ENCODE measurements at regions not wholly inside any gene's neighbourhood (a gene's known extent, or its start where the extent isn't known, plus 50 kb on each side); places are given as distances from the start of the nearest gene placed in this dataset.

DNA sequence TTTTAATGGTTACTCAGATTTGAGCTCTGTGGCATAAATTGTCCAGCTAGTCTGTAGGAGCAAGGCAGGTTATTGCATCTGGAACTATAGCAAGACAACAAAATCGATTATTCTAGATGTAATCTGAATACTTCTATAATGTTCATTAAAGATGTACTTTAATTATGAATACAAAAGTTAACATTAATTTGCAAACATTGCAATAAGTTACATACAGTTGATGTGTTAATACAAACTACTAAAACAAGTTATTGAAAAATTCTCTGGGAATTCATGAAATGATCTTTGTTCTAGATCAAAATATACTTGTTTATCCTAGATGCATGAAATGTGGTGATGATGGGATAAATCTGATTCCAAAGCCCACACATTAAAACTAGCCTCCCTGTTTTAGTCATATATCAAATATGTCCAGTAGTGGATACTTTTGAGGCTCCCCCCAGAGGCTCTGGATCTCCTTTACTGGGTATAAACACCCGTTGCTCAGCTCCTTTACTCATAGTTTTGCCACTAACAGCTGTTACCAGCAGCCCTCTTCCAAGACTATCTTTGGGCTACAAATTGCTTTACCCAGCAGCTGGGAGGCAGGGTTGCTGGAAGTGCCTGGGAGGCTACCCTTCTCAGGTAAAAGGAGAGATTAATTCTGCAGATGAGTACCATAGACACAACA, 78.1 kb downstream of the ARL4A start:
- Histone ChIP-seq H3K4me3 (no peak overlapping the region), H3K4me1 (replicated peaks in 1 of 2) (peaks cover 7 to 16% of the 10 kb centered on the region in 2 donors), H3K27ac (no peak overlapping the region)
- no peak for ATAC-seq (replicated peaks in 6 of 8)
- WGBS, 10 experiments, result 35 to 88% (median 74%) methylated on average over 1 to 2 of the region's 2 CpGs; no CpG with 5 or more reads in 4 of the 10 experiments
- in situ Hi-C loops (cut with MboI; ENCODE audit: low pct_unique_long_range_greater_than_20kb in 2 of 9, low sequenced_read_pairs in 9 of 9, unreplicated experiment in 9 of 9), result no loop called here

DNA sequence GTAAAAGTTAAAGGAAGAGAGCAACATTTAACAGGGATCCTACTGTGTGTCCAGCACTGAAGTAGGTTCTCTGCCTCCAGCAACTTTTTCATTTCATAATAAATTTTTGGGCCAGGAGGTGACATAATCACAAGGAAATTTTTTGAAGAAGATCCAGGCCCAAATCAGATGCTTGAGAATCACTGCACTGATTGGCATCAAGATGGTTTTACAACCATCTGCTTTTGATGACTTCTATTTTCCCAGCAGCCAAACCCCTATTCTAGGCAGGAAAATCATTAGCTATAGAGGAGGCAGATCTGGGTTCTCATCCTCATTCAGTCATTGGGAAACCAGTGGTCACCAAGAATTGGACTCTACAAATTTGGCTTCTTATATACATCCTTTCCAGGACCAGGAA, 79.0 kb downstream of the ARL4A start:
- ATAC-seq (replicated peaks in 6 of 8), result no peak
- Histone ChIP-seq H3K27ac (no peak overlapping the region), H3K4me1 (replicated peaks in 1 of 2) (peaks cover 11 to 23% of the 10 kb centered on the region in 2 donors), H3K4me3 (no peak overlapping the region)
- in situ Hi-C loops (cut with MboI; ENCODE audit: low pct_unique_long_range_greater_than_20kb in 2 of 9, low sequenced_read_pairs in 9 of 9, unreplicated experiment in 9 of 9), result no loop called here

DNA sequence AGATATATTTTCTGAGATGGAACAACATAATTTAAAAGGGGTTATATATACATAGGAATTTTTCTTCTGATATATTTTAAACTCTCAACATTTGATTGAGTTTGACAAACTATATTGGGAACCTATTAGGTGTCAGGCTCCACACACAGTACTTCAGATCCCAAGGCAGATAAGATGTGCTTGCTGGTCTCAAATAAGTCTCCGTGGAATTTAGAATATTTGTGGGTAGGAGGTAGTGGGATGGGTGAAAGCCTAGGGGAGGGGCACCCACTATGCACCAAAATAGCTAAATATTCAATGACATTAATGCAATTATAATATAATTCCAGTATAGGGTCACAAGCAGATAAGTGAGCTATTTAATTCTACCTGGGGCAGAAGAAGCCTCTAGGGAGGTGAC, 81.5 kb downstream of the ARL4A start:
- no peak for ATAC-seq (replicated peaks in 6 of 8)
- in situ Hi-C loops (cut with MboI; ENCODE audit: low pct_unique_long_range_greater_than_20kb in 2 of 9, low sequenced_read_pairs in 9 of 9, unreplicated experiment in 9 of 9), result no loop called here
- WGBS, 10 experiments, result 17 to 100% (median 60%) methylated on average over 1 of the region's 1 CpG; no CpG with 5 or more reads in 5 of the 10 experiments
- peaks cover 16 to 31% of the 10 kb centered on the region in 2 donors for H3K4me1 ChIP-seq (replicated peaks in 1 of 2)
- no peak overlapping the region for H3K4me3 ChIP-seq
- no peak overlapping the region for H3K27ac ChIP-seq

DNA sequence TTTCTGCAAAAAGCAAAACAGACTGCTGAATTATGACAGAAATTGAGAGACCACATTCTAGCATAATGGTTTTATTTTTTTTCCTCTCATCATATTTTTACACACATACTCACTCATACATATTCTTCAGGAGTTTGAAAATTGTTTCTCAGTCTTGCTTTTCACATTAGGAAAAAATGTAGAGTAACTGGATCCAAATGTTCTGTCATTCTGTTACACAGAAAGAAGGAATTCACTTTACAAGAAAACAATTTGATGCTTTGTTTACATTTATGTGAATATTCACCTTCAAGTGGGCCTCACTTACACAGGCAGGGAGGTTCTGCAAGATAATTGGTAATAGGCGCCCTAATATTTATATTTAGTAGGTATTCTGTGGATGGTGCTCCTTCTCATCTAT, 82.0 kb downstream of the ARL4A start:
- 0 to 100% (median 75%) methylated on average over 1 of the region's 1 CpG; no CpG with 5 or more reads in 5 of the 10 experiments for WGBS, 10 experiments

DNA sequence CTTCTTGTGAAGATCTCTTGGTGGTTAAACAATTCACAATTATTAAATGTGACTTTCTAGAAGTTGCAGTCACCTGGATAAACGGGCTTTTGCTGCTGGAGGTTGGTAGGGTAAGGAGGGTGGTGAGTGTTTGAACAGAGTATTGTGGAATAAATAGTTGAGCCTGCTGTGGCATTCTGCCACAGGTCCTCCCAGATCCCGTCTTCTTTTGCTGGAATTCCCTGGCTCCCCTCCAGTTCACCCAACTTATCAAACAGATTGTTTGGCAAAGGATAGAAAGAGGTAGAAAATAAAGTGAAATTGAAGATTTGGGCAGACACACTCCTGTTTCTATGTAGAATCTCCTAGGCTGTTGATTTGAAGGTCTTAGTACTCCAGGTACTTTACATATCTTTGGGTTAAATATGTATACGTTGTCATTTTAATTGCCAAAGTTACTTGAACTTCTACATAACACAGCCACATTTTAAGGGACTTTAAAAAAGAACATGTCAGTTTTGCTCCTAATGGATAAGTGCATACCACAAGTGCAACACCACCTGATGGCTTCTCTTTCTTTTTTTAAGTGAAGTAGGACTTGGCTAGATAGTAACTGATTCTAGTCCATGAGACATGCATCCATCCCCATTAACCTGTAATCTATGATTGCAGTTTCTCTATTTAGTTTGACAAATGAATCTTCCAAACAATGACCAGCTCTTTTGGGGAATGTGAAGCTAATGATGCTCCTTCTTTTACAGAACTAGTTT, 83.0 kb downstream of the ARL4A start:
- Histone ChIP-seq H3K4me3 (no peak overlapping the region), H3K4me1 (replicated peaks in 1 of 2) (peaks cover 16 to 28% of the 10 kb centered on the region in 2 donors), H3K27ac (no peak overlapping the region)
- ATAC-seq (replicated peaks in 6 of 8), result peak in 6 of 8 experiments; percentile 6 to 44 (median 26)
- in situ Hi-C loops (cut with MboI; ENCODE audit: low pct_unique_long_range_greater_than_20kb in 2 of 9, low sequenced_read_pairs in 9 of 9, unreplicated experiment in 9 of 9), result no loop called here
- 14 to 71% (median 41%) methylated on average over 1 to 3 of the region's 3 CpGs; no CpG with 5 or more reads in 3 of the 10 experiments for WGBS, 10 experiments

More for the DNA sequence above, 82.0 kb downstream of the ARL4A start:
- H3K4me3 ChIP-seq, result no peak overlapping the region
- H3K4me1 ChIP-seq (replicated peaks in 1 of 2), result peaks cover 16 to 30% of the 10 kb centered on the region in 2 donors
- in situ Hi-C loops (cut with MboI; ENCODE audit: low pct_unique_long_range_greater_than_20kb in 2 of 9, low sequenced_read_pairs in 9 of 9, unreplicated experiment in 9 of 9), result no loop called here
- ATAC-seq (replicated peaks in 6 of 8), result no peak
- no peak overlapping the region for H3K27ac ChIP-seq

DNA sequence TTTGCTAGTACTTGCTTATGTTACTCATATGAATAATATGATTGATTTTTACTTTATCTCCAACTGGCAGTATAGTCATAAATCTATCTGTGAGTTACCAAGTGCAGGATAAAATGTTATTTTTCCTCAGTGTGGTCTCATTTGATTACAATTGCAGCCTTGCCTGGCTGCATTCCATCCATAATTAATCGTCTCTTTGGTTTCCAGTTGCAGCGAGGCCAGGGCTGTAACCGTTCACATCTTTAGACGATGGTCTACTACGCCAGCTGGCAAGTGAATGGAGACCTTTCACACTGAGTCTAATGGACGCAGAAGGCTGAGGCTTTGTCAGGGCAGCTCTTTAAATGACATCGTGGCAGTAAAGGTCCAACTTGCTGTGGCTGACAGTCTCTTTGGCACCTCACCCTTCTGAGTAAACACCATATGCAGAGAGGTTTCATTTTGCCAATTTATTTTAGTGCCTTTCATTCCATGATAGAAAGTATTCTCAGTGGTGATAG, 84.0 kb downstream of the ARL4A start:
- Histone ChIP-seq H3K4me1 (replicated peaks in 1 of 2) (peaks cover 16 to 28% of the 10 kb centered on the region in 2 donors), H3K27ac (peak overlapping the region; percentile 46 to 59), H3K4me3 (peak overlapping the region in 1 of 5 donors; percentile 6)
- ATAC-seq (replicated peaks in 6 of 8), result peak; percentile 67 to 99 (median 94)
- 0 to 27% (median 3%) methylated on average over 1 to 7 of the region's 7 CpGs; no CpG with 5 or more reads in 2 of the 10 experiments for WGBS, 10 experiments
- in situ Hi-C loops (cut with MboI; ENCODE audit: low pct_unique_long_range_greater_than_20kb in 2 of 9, low sequenced_read_pairs in 9 of 9, unreplicated experiment in 9 of 9), result no loop called here

DNA sequence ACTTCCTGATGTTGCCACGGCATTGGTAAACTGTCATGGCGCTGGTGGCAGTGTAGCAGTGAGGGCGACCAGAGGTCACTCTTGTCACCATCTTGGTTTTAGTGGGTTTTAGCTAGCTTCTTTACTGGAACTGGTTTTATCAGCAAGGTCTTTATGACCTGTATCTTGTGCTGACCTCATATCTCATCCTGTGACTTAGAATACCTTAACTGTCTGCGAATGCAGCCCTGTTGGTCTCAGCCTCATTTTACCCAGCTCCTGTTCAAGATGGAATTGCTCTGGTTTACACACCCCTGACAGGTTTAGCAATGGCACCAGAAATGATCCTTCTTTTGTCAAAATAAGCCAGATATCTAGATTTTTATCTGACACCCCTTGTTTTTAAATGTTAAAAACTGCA, 85.3 kb downstream of the ARL4A start:
- in situ Hi-C loops (cut with MboI; ENCODE audit: low pct_unique_long_range_greater_than_20kb in 2 of 9, low sequenced_read_pairs in 9 of 9, unreplicated experiment in 9 of 9), result no loop called here
- peak overlapping the region in 1 of 2 donors; percentile 26 for H3K27ac ChIP-seq
- ATAC-seq (replicated peaks in 6 of 8), result no peak
- H3K4me3 ChIP-seq, result no peak overlapping the region
- H3K4me1 ChIP-seq (replicated peaks in 1 of 2), result peaks cover 16 to 28% of the 10 kb centered on the region in 2 donors
- WGBS, 10 experiments, result 93 to 100% (median 100%) methylated on average over 1 to 4 of the region's 4 CpGs; no CpG with 5 or more reads in 2 of the 10 experiments

DNA sequence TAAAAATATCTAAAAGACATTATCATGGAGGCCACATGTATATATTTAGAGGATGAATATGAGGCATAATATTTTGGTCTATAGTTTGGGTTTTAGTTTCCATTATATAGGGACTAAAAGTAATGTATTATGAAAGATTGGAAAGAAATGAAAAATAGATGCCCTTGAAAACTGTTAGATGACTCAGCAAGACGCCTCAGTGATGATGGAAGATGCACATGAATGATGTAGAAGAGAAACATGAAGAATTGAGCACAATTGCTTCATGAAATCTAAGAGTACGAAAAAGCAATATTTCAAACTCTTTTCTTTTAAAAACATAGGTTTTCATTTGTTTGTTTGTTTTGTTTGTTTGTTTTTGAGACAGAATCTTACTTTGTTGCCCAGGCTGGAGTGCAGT, 89.8 kb downstream of the ARL4A start:
- in situ Hi-C loops (cut with MboI; ENCODE audit: low pct_unique_long_range_greater_than_20kb in 2 of 9, low sequenced_read_pairs in 9 of 9, unreplicated experiment in 9 of 9), result no loop called here
- no peak overlapping the region for H3K27ac ChIP-seq
- no peak for ATAC-seq (replicated peaks in 6 of 8)
- 63 to 100% (median 94%) methylated on average over 1 to 2 of the region's 2 CpGs; no CpG with 5 or more reads in 2 of the 10 experiments for WGBS, 10 experiments
- H3K4me1 ChIP-seq (replicated peaks in 1 of 2), result peaks cover under 1 to 1% of the 10 kb centered on the region in 2 donors
- no peak overlapping the region for H3K4me3 ChIP-seq

DNA sequence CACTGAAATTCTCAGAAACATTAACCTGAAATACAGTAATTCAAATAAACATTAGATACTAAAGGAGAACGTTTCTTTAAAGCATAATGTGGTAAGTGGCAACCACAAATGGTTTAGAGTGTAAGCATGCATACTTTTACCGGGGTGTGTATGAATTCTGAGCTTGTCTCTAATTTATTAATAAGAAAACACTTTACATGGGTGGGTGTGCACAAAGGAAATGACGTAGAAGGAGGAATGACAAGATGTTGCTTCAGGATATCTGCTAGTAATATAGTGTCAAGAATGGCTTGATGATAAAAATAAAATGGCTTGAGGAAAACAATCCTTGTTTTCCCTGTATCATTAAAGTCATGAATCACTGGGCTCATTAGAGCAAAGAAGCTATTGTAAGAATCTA, 92.5 kb downstream of the ARL4A start:
- WGBS, 10 experiments, result 18 to 93% (median 81%) methylated on average over 2 to 3 of the region's 3 CpGs

DNA sequence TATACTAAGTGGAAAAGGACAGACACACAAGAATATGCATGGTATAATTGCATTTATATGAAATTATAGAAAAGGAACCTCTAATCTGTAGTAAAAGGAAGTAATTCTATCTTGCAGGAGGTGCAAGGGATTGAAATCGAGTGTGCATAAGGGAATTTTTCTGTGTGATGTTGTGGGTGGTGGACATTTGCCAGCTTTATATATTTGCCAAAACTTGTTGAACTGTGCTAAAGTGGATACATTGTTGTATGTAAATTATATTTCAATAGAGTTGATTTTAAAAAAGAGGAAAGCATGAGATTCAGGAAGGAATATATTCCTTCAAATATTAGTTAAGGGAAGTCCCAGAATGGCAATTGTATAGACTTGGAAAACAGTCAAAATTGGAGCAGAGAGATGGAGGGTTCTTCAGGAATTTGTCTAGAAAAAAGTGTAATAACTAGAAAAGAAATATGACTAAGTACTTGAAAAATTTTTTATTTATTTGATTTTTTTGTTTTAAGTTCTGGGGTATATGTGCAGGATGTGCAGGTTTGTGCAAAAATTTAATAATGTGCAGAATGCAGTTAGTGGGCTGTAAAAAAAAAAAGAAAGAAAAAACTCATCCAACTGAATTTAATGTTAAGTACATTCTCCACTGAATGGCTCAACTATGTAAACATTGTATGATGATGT, 96.1 kb downstream of the ARL4A start:
- Histone ChIP-seq H3K4me3 (no peak overlapping the region), H3K27ac (no peak overlapping the region), H3K4me1 (replicated peaks in 1 of 2) (no peaks in the 10 kb centered on the region)
- no peak for ATAC-seq (replicated peaks in 6 of 8)
- 17 to 100% (median 69%) methylated on average over 1 of the region's 1 CpG; no CpG with 5 or more reads in 2 of the 10 experiments for WGBS, 10 experiments
- in situ Hi-C loops (cut with MboI; ENCODE audit: low pct_unique_long_range_greater_than_20kb in 2 of 9, low sequenced_read_pairs in 9 of 9, unreplicated experiment in 9 of 9), result no loop called here

More for the DNA sequence above, 92.5 kb downstream of the ARL4A start:
- peak in 2 of 8 experiments; percentile 68 to 74 for ATAC-seq (replicated peaks in 6 of 8)
- H3K4me1 ChIP-seq (replicated peaks in 1 of 2), result no peaks in the 10 kb centered on the region
- in situ Hi-C loops (cut with MboI; ENCODE audit: low pct_unique_long_range_greater_than_20kb in 2 of 9, low sequenced_read_pairs in 9 of 9, unreplicated experiment in 9 of 9), result no loop called here
- H3K27ac ChIP-seq, result no peak overlapping the region
- H3K4me3 ChIP-seq, result no peak overlapping the region

DNA sequence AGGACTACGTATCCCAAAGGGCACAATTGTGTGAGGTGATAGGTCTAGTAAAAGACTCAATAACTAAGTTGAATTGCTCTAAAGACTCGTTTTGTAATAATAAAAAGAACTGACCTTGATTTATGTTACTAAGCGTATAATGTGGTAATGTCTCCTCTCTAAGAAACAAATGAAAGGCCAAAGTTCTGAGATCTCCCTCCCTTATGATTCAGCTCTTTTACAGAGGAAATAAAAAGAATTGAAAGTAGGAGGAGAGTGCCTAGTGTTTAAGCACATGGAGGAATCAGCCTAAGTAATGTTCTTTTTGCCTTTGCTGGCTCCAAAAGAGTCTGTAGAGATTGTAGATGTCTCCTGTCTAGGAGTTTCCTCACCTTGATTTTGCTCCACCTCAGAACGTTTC, 98.0 kb downstream of the ARL4A start:
- no peak for ATAC-seq (replicated peaks in 6 of 8)
- Histone ChIP-seq H3K4me1 (replicated peaks in 1 of 2) (no peaks in the 10 kb centered on the region), H3K27ac (no peak overlapping the region), H3K4me3 (no peak overlapping the region)
- in situ Hi-C loops (cut with MboI; ENCODE audit: low pct_unique_long_range_greater_than_20kb in 2 of 9, low sequenced_read_pairs in 9 of 9, unreplicated experiment in 9 of 9), result no loop called here
- WGBS, 10 experiments, result 73 to 100% (median 91%) methylated on average over 1 to 4 of the region's 4 CpGs

DNA sequence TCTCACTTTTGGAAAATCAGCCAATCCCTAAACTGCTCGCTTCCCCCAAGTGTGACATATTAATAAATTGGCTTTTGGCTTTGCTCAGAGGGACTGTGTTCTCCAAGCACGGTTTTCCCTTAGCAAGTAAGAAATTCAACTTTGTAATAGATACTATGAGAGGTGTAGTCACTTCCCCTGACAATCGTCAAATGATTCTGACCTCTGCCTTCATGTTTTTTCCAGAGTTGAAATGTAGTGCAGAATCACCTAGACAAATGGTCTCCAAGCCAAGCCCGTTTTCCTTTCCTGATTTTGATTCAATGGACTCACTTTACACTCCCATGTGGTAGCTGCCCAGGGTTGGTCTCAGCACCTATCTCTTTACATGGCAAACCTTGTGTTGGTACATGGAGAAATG, 99.1 kb downstream of the ARL4A start:
- 60 to 100% (median 86%) methylated on average over 1 to 4 of the region's 4 CpGs; no CpG with 5 or more reads in 2 of the 10 experiments for WGBS, 10 experiments
- in situ Hi-C loops (cut with MboI; ENCODE audit: low pct_unique_long_range_greater_than_20kb in 2 of 9, low sequenced_read_pairs in 9 of 9, unreplicated experiment in 9 of 9), result no loop called here

DNA sequence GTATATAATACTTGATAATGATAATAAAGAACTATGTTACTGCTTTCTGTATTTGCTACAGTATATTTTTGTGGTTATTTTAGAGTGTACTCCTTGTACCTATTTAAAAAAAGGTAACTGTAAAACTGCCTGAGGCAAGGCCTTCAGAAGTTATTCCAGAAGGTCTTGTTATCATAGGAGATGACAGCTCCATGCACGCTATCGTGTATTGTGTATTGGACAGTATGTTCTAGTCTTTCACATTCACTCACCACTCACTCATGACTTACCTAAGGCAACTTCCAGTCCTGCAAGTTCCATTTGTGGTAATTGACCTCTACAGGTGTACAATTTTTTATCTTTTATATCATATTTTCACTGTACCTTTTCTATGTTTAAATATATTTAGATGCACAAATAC, 100.7 kb downstream of the ARL4A start:
- WGBS, 10 experiments, result 58 to 100% (median 100%) methylated on average over 1 to 2 of the region's 2 CpGs; no CpG with 5 or more reads in 2 of the 10 experiments
- in situ Hi-C loops (cut with MboI; ENCODE audit: low pct_unique_long_range_greater_than_20kb in 2 of 9, low sequenced_read_pairs in 9 of 9, unreplicated experiment in 9 of 9), result no loop called here
- no peak overlapping the region for H3K4me3 ChIP-seq
- no peak overlapping the region for H3K27ac ChIP-seq
- no peak for ATAC-seq (replicated peaks in 6 of 8)
- H3K4me1 ChIP-seq (replicated peaks in 1 of 2), result no peaks in the 10 kb centered on the region

More for the DNA sequence above, 99.1 kb downstream of the ARL4A start:
- no peak for ATAC-seq (replicated peaks in 6 of 8)
- Histone ChIP-seq H3K4me3 (no peak overlapping the region), H3K4me1 (replicated peaks in 1 of 2) (no peaks in the 10 kb centered on the region), H3K27ac (no peak overlapping the region)

Data from motor neuron (in vitro differentiated cells).